SK-N-MC (cell line): ENCODE measurements at regions not wholly inside any gene's neighbourhood (a gene's known extent, or its start where the extent isn't known, plus 50 kb on each side); places are given as distances from the start of the nearest gene placed in this dataset.

ENCODE experiments used
- EZH2 ChIP-seq: fragments of 200-600 bp; sonication (generic); IDR thresholded peaks from one replicate; pipeline ENCODE4 v1.6.1; 2017; ENCODE audit warnings: antibody characterized with exemption
- FOXP2 ChIP-seq: optimal IDR thresholded peaks from 2 replicates; pipeline ENCODE3; 2011; ENCODE audit warnings: mild to moderate bottlenecking, moderate library complexity; ENCODE audit not compliant: insufficient read depth; ENCODE audit errors: extremely low read length, control extremely low read depth
- POLR2AphosphoS5 ChIP-seq: IDR thresholded peaks from 2 replicates; pipeline ENCODE4 v1.6.1; 2012; ENCODE audit warnings: mild to moderate bottlenecking, low read depth, low read length, borderline replicate concordance

DNA sequence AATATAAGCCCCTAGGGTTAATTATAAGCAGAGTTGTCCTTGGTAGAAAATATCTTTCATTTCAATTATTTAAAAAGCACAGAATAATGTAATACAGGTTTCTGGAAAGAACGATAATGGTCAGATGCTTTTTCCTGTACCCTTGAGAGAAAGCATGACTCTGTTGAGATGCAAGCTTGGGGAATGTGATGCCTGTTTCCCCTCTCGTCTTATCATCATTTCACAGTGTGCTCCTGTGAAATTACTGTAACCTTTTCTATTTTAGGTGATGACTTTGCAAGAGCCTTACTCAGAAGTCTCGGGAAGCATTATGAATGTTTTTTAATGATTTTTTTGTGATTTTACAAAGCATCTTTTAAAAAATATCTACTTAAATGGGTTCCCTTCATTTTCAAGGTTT lies 243.0 kb downstream of the POLR1F start:
- TF ChIP-seq EZH2 (no peak), POLR2AphosphoS5 (no peak), FOXP2 (no peak)
